GM18517 (cell line): ENCODE measurements at regions not wholly inside any gene's neighbourhood (a gene's known extent, or its start where the extent isn't known, plus 50 kb on each side); places are given as distances from the start of the nearest gene placed in this dataset.

Experiments
- ATAC-seq: cut with Tn5 transposase; IDR thresholded peaks from one replicate; pipeline ENCODE4 v1.9.1; 2021; ENCODE audit warnings: mild to moderate bottlenecking, moderate library complexity; ENCODE audit not compliant: unreplicated experiment

DNA sequence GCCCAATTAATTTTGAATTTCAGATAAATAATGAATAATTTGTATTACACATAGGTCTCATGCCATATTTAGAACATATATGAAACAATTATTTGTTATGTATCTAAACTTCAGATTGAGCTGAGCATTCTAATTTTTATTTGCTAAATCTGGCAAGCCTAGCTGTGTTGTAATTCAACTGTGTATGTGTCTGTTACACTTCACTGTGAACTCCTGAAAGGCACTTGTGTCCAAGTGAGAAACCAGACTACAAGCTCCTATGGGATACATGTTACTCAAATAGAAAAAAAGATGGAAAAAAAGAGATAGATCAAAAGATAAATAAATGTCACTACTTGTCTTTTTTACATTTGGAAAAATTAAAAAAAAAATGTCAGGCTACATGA, 56.5 kb upstream of the ANKRD55 start:
- no peak for ATAC-seq

DNA sequence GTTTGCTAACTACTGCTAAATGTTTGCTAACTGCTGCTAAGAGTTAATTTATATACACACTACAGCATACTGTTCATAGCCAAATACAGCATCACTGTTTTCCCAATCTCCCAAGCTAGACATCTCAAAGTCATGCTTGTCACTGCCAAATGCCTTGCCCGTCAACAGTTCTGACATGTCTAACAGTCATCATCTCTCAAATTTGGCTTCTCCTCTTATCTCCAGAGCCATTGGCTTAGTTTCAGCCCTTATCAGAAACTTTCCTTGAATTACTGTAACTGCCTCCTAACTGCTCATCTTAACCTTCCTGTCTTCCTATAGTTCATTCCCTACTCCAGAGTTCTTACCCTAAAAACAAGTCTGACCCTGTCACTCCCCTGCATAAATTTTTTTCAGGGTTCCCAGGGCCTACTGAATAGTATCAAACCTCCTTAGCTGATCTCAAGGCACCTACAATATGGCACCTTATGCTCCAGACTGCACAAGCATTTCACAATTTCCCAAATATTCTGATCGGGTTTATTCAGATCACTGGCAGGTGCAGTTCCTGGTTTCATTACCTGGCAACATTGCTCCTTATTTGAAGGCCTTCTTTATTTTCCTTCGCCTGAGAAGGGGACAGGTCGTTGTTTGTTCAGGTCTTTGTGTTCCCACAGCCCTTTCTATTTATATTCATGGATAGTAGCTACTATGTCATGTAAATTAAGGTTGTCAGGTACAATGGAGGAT, 55.9 kb upstream of the ANKRD55 start:
- ATAC-seq = no peak

DNA sequence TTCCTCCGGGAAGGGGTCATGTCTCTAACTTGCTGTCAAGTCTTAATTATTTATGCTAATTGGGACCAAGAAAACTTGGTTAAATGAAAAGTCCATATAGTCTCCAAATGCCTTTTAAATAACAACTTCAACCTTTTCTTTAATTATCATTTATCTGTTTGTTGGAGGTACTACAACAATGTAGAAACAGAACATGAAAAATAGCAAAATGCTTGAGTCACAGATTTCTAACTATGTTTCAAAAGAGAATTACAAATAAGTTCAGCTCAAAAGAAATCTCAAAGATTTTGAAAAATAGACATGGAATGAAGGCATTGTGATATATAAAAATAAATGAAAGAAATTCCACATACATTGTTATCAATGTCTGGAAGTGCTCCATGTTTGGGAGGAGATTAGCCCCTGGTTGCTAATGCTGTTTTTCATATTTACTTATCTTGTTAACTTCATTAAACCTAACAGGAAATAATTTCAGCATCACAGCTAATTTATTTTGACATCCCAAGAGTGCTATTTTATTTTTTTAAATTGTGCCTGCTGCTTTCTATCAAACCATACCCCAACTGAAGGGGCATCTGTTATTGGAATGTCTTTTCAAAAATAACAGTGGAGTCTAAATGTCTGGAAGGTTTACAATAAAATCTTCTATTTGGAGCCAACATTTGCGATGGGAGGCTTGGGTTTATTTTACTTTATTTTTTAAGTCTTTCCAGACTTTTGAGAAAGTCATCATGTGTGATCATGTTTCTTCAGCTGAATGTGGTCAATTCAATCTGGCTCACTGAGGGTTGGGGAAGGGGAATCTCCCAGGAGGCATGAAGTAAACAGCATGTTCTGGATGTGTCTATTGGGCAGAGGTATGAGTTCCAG, 53.1 kb upstream of the ANKRD55 start:
- ATAC-seq = no peak

DNA sequence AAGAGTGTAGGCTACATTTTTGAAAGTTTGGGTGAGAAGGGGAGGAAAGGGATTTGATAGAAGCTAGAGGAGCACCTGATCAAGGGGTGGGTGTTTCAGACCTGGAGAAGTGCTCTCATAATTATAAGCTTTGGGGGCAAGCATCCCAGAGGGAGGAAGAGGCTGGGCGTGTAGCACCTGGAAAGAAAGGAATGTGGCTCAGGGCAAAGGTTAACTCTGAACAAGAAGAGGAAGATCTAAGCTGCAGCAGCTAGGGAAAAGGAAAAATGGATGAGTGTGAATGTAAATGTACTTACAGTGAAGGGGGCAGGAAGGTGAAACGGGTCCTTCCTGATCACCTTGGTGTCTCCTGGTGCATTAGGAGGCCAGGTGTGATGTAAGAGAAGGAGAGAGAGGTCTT, 49.8 kb upstream of the ANKRD55 start:
- ATAC-seq = no peak
